ENCODE measurements at regions not wholly inside any gene's neighbourhood (a gene's known extent, or its start where the extent isn't known, plus 50 kb on each side); places are given as distances from the start of the nearest gene placed in this dataset.

GRCh38 chrX:138534410-138534809 lies 177.1 kb downstream of the FGF13 start:
- no peak for DNase-seq

- DNase-seq, result peak; percentile 36
Observed at GRCh38 chrX:138519296-138519695, 192.2 kb downstream of the FGF13 start.

GRCh38 chrX:138504273-138504672 lies 207.2 kb downstream of the FGF13 start:
- DNase-seq, result no peak

- no peak for DNase-seq
Observed at GRCh38 chrX:138492371-138492770, 219.1 kb downstream of the FGF13 start.

GRCh38 chrX:138487866-138488265 lies 223.7 kb downstream of the FGF13 start:
- DNase-seq, result no peak

GRCh38 chrX:138485767-138486166 lies 225.8 kb downstream of the FGF13 start:
- DNase-seq, result no peak

GRCh38 chrX:138485224-138485623 lies 226.3 kb downstream of the FGF13 start:
- DNase-seq, result no peak

- DNase-seq, result no peak
Observed at GRCh38 chrX:138484451-138484850, 227.1 kb downstream of the FGF13 start.

GRCh38 chrX:138481649-138482048 lies 229.9 kb downstream of the FGF13 start:
- DNase-seq, result no peak

GRCh38 chrX:138463476-138463875 lies 248.0 kb downstream of the FGF13 start:
- no peak for DNase-seq
